HEK293 (cell line): ENCODE measurements at regions not wholly inside any gene's neighbourhood (a gene's known extent, or its start where the extent isn't known, plus 50 kb on each side); places are given as distances from the start of the nearest gene placed in this dataset.

Experiments
- CTCF ChIA-PET: fragments of 350-600 bp; formaldehyde crosslinking; extraction: SDS; loops from one replicate; lab custom pipeline; 2021; ENCODE audit warnings: antibody characterized with exemption; lab: Yijun Ruan, JAX
- POLR2A ChIA-PET: fragments of 300-600 bp; formaldehyde crosslinking; extraction: SDS; loops from one replicate; lab custom pipeline; 2020; ENCODE audit warnings: antibody characterized with exemption, inconsistent platforms; lab: Yijun Ruan, JAX
- H3K27ac ChIP-seq: fragments of 200-500 bp; sonication (Bioruptor generic); 2 replicates; pipeline ENCODE4 v1.5.1; 2014; ENCODE audit warnings: low read depth, low read length, control low read depth, inconsistent platforms; ENCODE audit errors: extremely low read depth
- H3K36me3 ChIP-seq, 2 experiments: fragments of 200-500 bp in 1 of 2; sonication (Bioruptor generic) in 1 of 2; 1 replicate in 1 of 2; 2 replicates in 1 of 2; pipeline ENCODE4 v1.5.1; 2014 to 2017; ENCODE audit warnings: inconsistent platforms in 2 of 2, low read length in 2 of 2; ENCODE audit not compliant: control insufficient read depth in 2 of 2, insufficient read depth in 1 of 2
- H3K4me1 ChIP-seq: fragments of 200-500 bp; sonication (Bioruptor generic); 2 replicates; pipeline ENCODE4 v1.5.1; 2014; ENCODE audit warnings: mild to moderate bottlenecking, low read length, inconsistent platforms; ENCODE audit not compliant: control insufficient read depth, insufficient read depth
- H3K4me3 ChIP-seq: 2 replicates; pipeline ENCODE4 v1.5.1; 2011; ENCODE audit warnings: low read depth, mild to moderate bottlenecking, control low read depth, low read length, moderate library complexity
- H3K9me3 ChIP-seq: fragments of 200-500 bp; sonication (Bioruptor generic); 2 replicates; pipeline ENCODE4 v1.5.1; 2014; ENCODE audit warnings: low read depth, low read length, inconsistent platforms; ENCODE audit not compliant: control insufficient read depth, insufficient read depth
- BCL11B ChIP-seq: fragments of 450-650 bp; formaldehyde crosslinking; IDR thresholded peaks from 2 replicates; pipeline ENCODE4 v1.5.1; 2016; ENCODE audit warnings: low read depth, missing biosample characterization, missing genetic modification characterization
- EGR2 ChIP-seq: fragments of 450-650 bp; formaldehyde crosslinking; IDR thresholded peaks from 2 replicates; pipeline ENCODE4 v1.5.1; 2016; ENCODE audit warnings: low read depth, missing biosample characterization, missing genetic modification characterization
- HOXA7 ChIP-seq: sonication (generic); formaldehyde crosslinking; IDR thresholded peaks from 2 replicates; pipeline ENCODE4 v1.8.1; 2022; ENCODE audit warnings: missing genetic modification reagents, borderline replicate concordance
- HOXD13 ChIP-seq: sonication (generic); formaldehyde crosslinking; IDR thresholded peaks from 2 replicates; pipeline ENCODE4 v1.8.0; 2022; ENCODE audit warnings: missing genetic modification reagents, borderline replicate concordance
- KLF7 ChIP-seq: fragments of 450-650 bp; formaldehyde crosslinking; IDR thresholded peaks from 2 replicates; pipeline ENCODE4 v1.5.1; 2016; ENCODE audit warnings: missing biosample characterization, missing genetic modification characterization, borderline replicate concordance
- KLF8 ChIP-seq: fragments of 450-650 bp; formaldehyde crosslinking; IDR thresholded peaks from 2 replicates; pipeline ENCODE4 v1.5.1; 2016; ENCODE audit warnings: missing biosample characterization, missing genetic modification characterization
- OVOL3 ChIP-seq: fragments of 450-650 bp; formaldehyde crosslinking; IDR thresholded peaks from 2 replicates; pipeline ENCODE4 v1.5.1; 2016; ENCODE audit warnings: missing biosample characterization, missing genetic modification characterization
- PRDM1 ChIP-seq: fragments of 450-650 bp; formaldehyde crosslinking; IDR thresholded peaks from 2 replicates; pipeline ENCODE4; 2016; ENCODE audit warnings: missing biosample characterization, missing genetic modification characterization
- ZBTB48 ChIP-seq: fragments of 450-650 bp; formaldehyde crosslinking; IDR thresholded peaks from 2 replicates; pipeline ENCODE4 v1.5.1; 2016; ENCODE audit warnings: missing biosample characterization, missing genetic modification characterization
- ZBTB49 ChIP-seq: fragments of 450-650 bp; formaldehyde crosslinking; IDR thresholded peaks from 2 replicates; pipeline ENCODE4 v1.5.1; 2016; ENCODE audit warnings: missing biosample characterization, missing genetic modification characterization, low read depth
- ZBTB8A ChIP-seq: fragments of 450-650 bp; formaldehyde crosslinking; IDR thresholded peaks from 2 replicates; pipeline ENCODE4 v1.5.1; 2016; ENCODE audit warnings: missing biosample characterization, missing genetic modification characterization
- ZEB2 ChIP-seq: fragments of 450-650 bp; formaldehyde crosslinking; IDR thresholded peaks from 2 replicates; pipeline ENCODE4 v1.5.1; 2016; ENCODE audit warnings: missing biosample characterization, missing genetic modification characterization
- ZNF121 ChIP-seq: fragments of 450-650 bp; formaldehyde crosslinking; IDR thresholded peaks from 2 replicates; pipeline ENCODE4 v1.5.1; 2016; ENCODE audit warnings: missing biosample characterization, missing genetic modification characterization
- ZNF24 ChIP-seq: fragments of 450-650 bp; formaldehyde crosslinking; IDR thresholded peaks from 2 replicates; pipeline ENCODE4 v1.5.1; 2016; ENCODE audit warnings: missing biosample characterization, missing genetic modification characterization
- ZNF341 ChIP-seq: fragments of 450-650 bp; formaldehyde crosslinking; IDR thresholded peaks from 2 replicates; pipeline ENCODE4; 2016; ENCODE audit warnings: low read depth, missing biosample characterization, missing genetic modification characterization
- ZNF423 ChIP-seq: fragments of 450-650 bp; formaldehyde crosslinking; IDR thresholded peaks from 2 replicates; pipeline ENCODE4 v1.5.1; 2016; ENCODE audit warnings: missing biosample characterization, missing genetic modification characterization
- ZNF501 ChIP-seq: fragments of 450-650 bp; formaldehyde crosslinking; IDR thresholded peaks from 2 replicates; pipeline ENCODE4 v1.5.1; 2016; ENCODE audit warnings: missing biosample characterization, missing genetic modification characterization
- ZNF558 ChIP-seq: fragments of 450-650 bp; formaldehyde crosslinking; IDR thresholded peaks from 2 replicates; pipeline ENCODE4 v1.5.1; 2016; ENCODE audit warnings: missing biosample characterization, missing genetic modification characterization
- ZNF624 ChIP-seq: fragments of 450-650 bp; formaldehyde crosslinking; IDR thresholded peaks from 2 replicates; pipeline ENCODE4 v1.5.1; 2017; ENCODE audit warnings: missing biosample characterization, missing genetic modification characterization
- ZNF785 ChIP-seq: fragments of 450-650 bp; formaldehyde crosslinking; IDR thresholded peaks from 2 replicates; pipeline ENCODE4 v1.5.1; 2016; ENCODE audit warnings: missing biosample characterization, missing genetic modification characterization
- ZNF830 ChIP-seq: fragments of 450-650 bp; IDR thresholded peaks from 2 replicates; pipeline ENCODE4 v1.5.0; 2018; ENCODE audit warnings: missing biosample characterization, missing genetic modification characterization, low read depth, mild to moderate bottlenecking, moderate library complexity
- ZSCAN30 ChIP-seq: fragments of 450-650 bp; IDR thresholded peaks from 2 replicates; pipeline ENCODE4 v1.5.1; 2018; ENCODE audit warnings: missing biosample characterization, mild to moderate bottlenecking, missing genetic modification characterization, moderate library complexity
- TF ChIP-seq, protein P1 (sequence below): fragments of 450-650 bp; formaldehyde crosslinking; IDR thresholded peaks from 2 replicates; pipeline ENCODE4 v1.5.1; 2017; ENCODE audit warnings: missing biosample characterization, missing genetic modification characterization
- TF ChIP-seq, protein P2 (sequence below): fragments of 450-650 bp; formaldehyde crosslinking; conservative IDR thresholded peaks from 2 replicates; pipeline ENCODE4 v1.5.1; 2016; ENCODE audit warnings: low read depth, missing biosample characterization, missing genetic modification characterization
- TF ChIP-seq, protein P3 (sequence below): sonication (generic); formaldehyde crosslinking; IDR thresholded peaks from 2 replicates; pipeline ENCODE4 v1.8.1; 2022; ENCODE audit warnings: mild to moderate bottlenecking, moderate library complexity, missing genetic modification reagents

GRCh38 chr12:103075848-103076247, 118.4 kb downstream of the ASCL1 start:
- ChIA-PET CTCF (no interaction called here), POLR2A (no interaction called here)

DNA sequence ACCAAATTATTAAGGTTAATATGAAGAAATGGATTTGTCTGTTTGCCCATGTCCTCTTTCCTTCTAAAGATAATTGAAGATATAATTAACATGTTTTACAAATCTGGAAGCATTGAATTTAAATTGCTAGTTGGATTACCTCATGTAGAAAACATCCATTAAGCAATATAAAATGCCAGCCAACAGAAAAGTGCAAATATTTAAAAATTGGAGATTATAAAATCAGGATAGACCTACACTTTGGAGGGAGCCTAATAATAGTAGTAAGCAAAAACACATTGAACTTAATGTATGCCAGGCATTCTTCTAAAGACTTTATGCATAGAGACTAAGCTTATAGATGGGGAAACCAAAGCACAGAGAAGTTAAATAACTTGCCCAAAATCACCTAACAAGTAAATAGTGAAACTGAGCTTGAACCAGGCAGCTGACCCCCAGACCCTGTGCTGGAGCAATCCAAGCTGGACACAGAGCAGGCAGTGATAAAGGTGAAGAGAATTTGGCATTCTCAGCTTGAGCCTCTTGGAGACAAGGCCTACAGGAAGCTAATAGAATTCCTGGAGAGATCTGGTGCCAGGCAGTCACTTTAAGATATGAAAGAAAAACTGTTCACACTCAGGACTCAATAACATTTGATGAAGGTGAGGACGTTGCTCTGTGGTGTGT, 119.8 kb downstream of the ASCL1 start:
- Histone ChIP-seq H3K9me3 (no peaks in the 10 kb centered on the region), H3K4me3 (no peak overlapping the region), H3K27ac (no peak overlapping the region), H3K36me3 (no peaks in the 10 kb centered on the region), H3K4me1 (no peaks in the 10 kb centered on the region)
- TF ChIP-seq, protein P1, sequence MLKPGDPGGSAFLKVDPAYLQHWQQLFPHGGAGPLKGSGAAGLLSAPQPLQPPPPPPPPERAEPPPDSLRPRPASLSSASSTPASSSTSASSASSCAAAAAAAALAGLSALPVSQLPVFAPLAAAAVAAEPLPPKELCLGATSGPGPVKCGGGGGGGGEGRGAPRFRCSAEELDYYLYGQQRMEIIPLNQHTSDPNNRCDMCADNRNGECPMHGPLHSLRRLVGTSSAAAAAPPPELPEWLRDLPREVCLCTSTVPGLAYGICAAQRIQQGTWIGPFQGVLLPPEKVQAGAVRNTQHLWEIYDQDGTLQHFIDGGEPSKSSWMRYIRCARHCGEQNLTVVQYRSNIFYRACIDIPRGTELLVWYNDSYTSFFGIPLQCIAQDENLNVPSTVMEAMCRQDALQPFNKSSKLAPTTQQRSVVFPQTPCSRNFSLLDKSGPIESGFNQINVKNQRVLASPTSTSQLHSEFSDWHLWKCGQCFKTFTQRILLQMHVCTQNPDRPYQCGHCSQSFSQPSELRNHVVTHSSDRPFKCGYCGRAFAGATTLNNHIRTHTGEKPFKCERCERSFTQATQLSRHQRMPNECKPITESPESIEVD: no peak
- TF ChIP-seq OVOL3 (tag by site-specific recombination): no peak
- no peak for TF ChIP-seq PRDM1 (tag by site-specific recombination)
- TF ChIP-seq KLF7 (tag by site-specific recombination): no peak
- no peak for TF ChIP-seq KLF8 (tag by site-specific recombination)
- no peak for TF ChIP-seq EGR2 (tag by site-specific recombination)
- ChIA-PET POLR2A (no interaction called here), CTCF (no interaction called here)

More at GRCh38 chr12:103075848-103076247, 118.4 kb downstream of the ASCL1 start:
- TF ChIP-seq ZEB2 (tag by site-specific recombination) (no peak), ZNF423 (no peak), HOXD13 (no peak), ZNF24 (tag by site-specific recombination) (no peak)
- TF ChIP-seq, protein P2, sequence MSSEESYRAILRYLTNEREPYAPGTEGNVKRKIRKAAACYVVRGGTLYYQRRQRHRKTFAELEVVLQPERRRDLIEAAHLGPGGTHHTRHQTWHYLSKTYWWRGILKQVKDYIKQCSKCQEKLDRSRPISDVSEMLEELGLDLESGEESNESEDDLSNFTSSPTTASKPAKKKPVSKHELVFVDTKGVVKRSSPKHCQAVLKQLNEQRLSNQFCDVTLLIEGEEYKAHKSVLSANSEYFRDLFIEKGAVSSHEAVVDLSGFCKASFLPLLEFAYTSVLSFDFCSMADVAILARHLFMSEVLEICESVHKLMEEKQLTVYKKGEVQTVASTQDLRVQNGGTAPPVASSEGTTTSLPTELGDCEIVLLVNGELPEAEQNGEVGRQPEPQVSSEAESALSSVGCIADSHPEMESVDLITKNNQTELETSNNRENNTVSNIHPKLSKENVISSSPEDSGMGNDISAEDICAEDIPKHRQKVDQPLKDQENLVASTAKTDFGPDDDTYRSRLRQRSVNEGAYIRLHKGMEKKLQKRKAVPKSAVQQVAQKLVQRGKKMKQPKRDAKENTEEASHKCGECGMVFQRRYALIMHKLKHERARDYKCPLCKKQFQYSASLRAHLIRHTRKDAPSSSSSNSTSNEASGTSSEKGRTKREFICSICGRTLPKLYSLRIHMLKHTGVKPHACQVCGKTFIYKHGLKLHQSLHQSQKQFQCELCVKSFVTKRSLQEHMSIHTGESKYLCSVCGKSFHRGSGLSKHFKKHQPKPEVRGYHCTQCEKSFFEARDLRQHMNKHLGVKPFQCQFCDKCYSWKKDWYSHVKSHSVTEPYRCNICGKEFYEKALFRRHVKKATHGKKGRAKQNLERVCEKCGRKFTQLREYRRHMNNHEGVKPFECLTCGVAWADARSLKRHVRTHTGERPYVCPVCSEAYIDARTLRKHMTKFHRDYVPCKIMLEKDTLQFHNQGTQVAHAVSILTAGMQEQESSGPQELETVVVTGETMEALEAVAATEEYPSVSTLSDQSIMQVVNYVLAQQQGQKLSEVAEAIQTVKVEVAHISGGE: no peak
- no peak overlapping the region for H3K27ac ChIP-seq
- H3K36me3 ChIP-seq: no peaks in the 10 kb centered on the region
- no peaks in the 10 kb centered on the region for H3K9me3 ChIP-seq
- H3K4me1 ChIP-seq: no peaks in the 10 kb centered on the region
- H3K4me3 ChIP-seq: no peak overlapping the region

GRCh38 chr12:103085541-103085940, 128.1 kb downstream of the ASCL1 start:
- CTCF ChIA-PET: interaction anchor here (0.7 to 0.8 kb wide), 3 partner anchors 203 to 409 kb away, joined by 3 to 7 read pairs (median 3); no protein-coding TSS in a partner anchor
- no peak overlapping the region for H3K27ac ChIP-seq
- H3K4me1 ChIP-seq: no peaks in the 10 kb centered on the region
- no peaks in the 10 kb centered on the region for H3K36me3 ChIP-seq
- POLR2A ChIA-PET: interaction anchor here (0.7 kb wide), 1 partner anchor 129 kb away, joined by 3 read pairs; no protein-coding TSS in a partner anchor
- H3K9me3 ChIP-seq: no peaks in the 10 kb centered on the region
- no peak overlapping the region for H3K4me3 ChIP-seq
- TF ChIP-seq HOXA7 (CRISPR knock-in tag): no peak
- TF ChIP-seq ZNF501: no peak
- TF ChIP-seq ZNF785 (tag by site-specific recombination): no peak
- TF ChIP-seq ZNF558 (tag by site-specific recombination): no peak
- TF ChIP-seq ZBTB49 (tag by site-specific recombination): no peak
- TF ChIP-seq ZBTB8A (tag by site-specific recombination): no peak
- no peak for TF ChIP-seq ZBTB48 (tag by site-specific recombination)
- TF ChIP-seq ZNF830: no peak
- no peak for TF ChIP-seq BCL11B (tag by site-specific recombination)
- no peak for TF ChIP-seq ZNF121 (tag by site-specific recombination)
- no peak for TF ChIP-seq ZNF624
- TF ChIP-seq ZSCAN30: no peak
- TF ChIP-seq, protein P3, sequence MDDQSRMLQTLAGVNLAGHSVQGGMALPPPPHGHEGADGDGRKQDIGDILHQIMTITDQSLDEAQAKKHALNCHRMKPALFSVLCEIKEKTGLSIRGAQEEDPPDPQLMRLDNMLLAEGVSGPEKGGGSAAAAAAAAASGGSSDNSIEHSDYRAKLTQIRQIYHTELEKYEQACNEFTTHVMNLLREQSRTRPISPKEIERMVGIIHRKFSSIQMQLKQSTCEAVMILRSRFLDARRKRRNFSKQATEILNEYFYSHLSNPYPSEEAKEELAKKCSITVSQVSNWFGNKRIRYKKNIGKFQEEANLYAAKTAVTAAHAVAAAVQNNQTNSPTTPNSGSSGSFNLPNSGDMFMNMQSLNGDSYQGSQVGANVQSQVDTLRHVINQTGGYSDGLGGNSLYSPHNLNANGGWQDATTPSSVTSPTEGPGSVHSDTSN: no peak
- no peak for TF ChIP-seq ZNF341
